HG02798 (cell line): ENCODE measurements at regions not wholly inside any gene's neighbourhood (a gene's known extent, or its start where the extent isn't known, plus 50 kb on each side); places are given as distances from the start of the nearest gene placed in this dataset.
"Not testable (repeated sequence)": the region's sequence is repeated elsewhere in the genome, so short reads cannot be mapped to it uniquely, and the experiment has no call there.

ENCODE experiments used
- ATAC-seq: cut with Tn5 transposase; IDR thresholded peaks from one replicate; pipeline ENCODE4 v1.9.1; 2021; ENCODE audit warnings: mild to moderate bottlenecking; ENCODE audit not compliant: unreplicated experiment, poor library complexity

GRCh38 chr4:159029481-159029880 lies 73.4 kb upstream of the RAPGEF2 start:
- no peak for ATAC-seq

- not testable (repeated sequence) for ATAC-seq
Observed at GRCh38 chr4:159030297-159030696, 72.6 kb upstream of the RAPGEF2 start.

GRCh38 chr4:159035570-159035969 lies 67.3 kb upstream of the RAPGEF2 start:
- ATAC-seq: peak; percentile 63

- ATAC-seq: no peak
Observed at GRCh38 chr4:159038536-159038935, 64.3 kb upstream of the RAPGEF2 start.

GRCh38 chr4:159041054-159042034 lies 61.5 kb upstream of the RAPGEF2 start:
- no peak for ATAC-seq

- peak; percentile 42 for ATAC-seq
Observed at GRCh38 chr4:159042097-159042605, 60.7 kb upstream of the RAPGEF2 start.

- ATAC-seq: no peak
Observed at GRCh38 chr4:159042868-159043267, 60.0 kb upstream of the RAPGEF2 start.

- no peak for ATAC-seq
Observed at GRCh38 chr4:159043861-159044260, 59.0 kb upstream of the RAPGEF2 start.

GRCh38 chr4:159045321-159045720 lies 57.6 kb upstream of the RAPGEF2 start:
- no peak for ATAC-seq

- no peak for ATAC-seq
Observed at GRCh38 chr4:159046683-159047082, 56.2 kb upstream of the RAPGEF2 start.

- ATAC-seq: no peak
Observed at GRCh38 chr4:159047478-159048165, 55.3 kb upstream of the RAPGEF2 start.

GRCh38 chr4:159048166-159048886 lies 54.6 kb upstream of the RAPGEF2 start:
- no peak for ATAC-seq

- no peak for ATAC-seq
Observed at GRCh38 chr4:159049780-159050375, 53.0 kb upstream of the RAPGEF2 start.

GRCh38 chr4:159051245-159052071 lies 51.4 kb upstream of the RAPGEF2 start:
- ATAC-seq: peak; percentile 90

GRCh38 chr4:159052315-159052714 lies 50.6 kb upstream of the RAPGEF2 start:
- ATAC-seq: peak; percentile 57
